GM12878 (cell line): ENCODE measurements at regions not wholly inside any gene's neighbourhood (a gene's known extent, or its start where the extent isn't known, plus 50 kb on each side); places are given as distances from the start of the nearest gene placed in this dataset.

Source experiments
- ATAC-seq: fragments of 200-7000 bp; cut with Tn5 transposase; 3 replicates; pipeline ENCODE4 v1.9.1; 2020; ENCODE audit warnings: mild to moderate bottlenecking, moderate library complexity
- BruUV-seq: library from RNA; stranded (reverse); fragments of 400-500 nt; replicated peaks from 2 replicates; lab custom pipeline; 2021; lab: Mats Ljungman, UMichigan
- CTCF ChIA-PET: fragments of 300-600 bp; sonication (Branson Sonifier 250); formaldehyde crosslinking; extraction: SDS; loops from one replicate; lab custom pipeline; 2021; ENCODE audit warnings: inconsistent platforms; lab: Yijun Ruan, JAX
- POLR2A ChIA-PET: fragments of 350-600 bp; formaldehyde crosslinking; extraction: SDS; loops from one replicate; lab custom pipeline; 2021; ENCODE audit warnings: inconsistent platforms; lab: Charles Lee
- RAD21 ChIA-PET: fragments of 300-600 bp; sonication (Branson Sonifier 250); formaldehyde crosslinking; loops from one replicate; lab custom pipeline; 2023; ENCODE audit warnings: antibody characterized with exemption; ENCODE audit not compliant: unreplicated experiment; lab: Charles Lee
- SMC1A ChIA-PET: fragments of 300-600 bp; sonication (Branson Sonifier 250); formaldehyde crosslinking; loops from one replicate; lab custom pipeline; 2023; ENCODE audit not compliant: unreplicated experiment, uncharacterized antibody; lab: Charles Lee
- DNase-seq: peaks from one replicate; pipeline ENCODE4 v3.0.0-alpha.2; 2011; ENCODE audit warnings: low read depth, low spot score
- FAIRE-seq: peaks from 3 replicates; lab custom pipeline; 2011; peaks lifted over from hg19 to GRCh38; lab: Jason Lieb, UNC
- H2AFZ ChIP-seq: 2 replicates; pipeline ENCODE4 v1.6.0; 2011; ENCODE audit warnings: low read depth, low read length, control low read depth; ENCODE audit not compliant: control insufficient read depth
- H3K27ac ChIP-seq: 2 replicates; pipeline ENCODE4 v1.5.1; 2011; ENCODE audit warnings: control low read depth; ENCODE audit not compliant: control insufficient read depth, insufficient read depth
- H3K27me3 ChIP-seq, 2 experiments: replicated peaks in 1 of 2; 2 replicates each; pipeline versions ENCODE4 v1.6.0 to v1.6.1; 2011; ENCODE audit warnings: low read length in 1 of 2; ENCODE audit not compliant: control insufficient read depth in 2 of 2, insufficient read depth in 2 of 2
- H3K36me3 ChIP-seq, 2 experiments: 2 replicates each; pipeline ENCODE4 v1.5.1; 2011; ENCODE audit warnings: low read length in 1 of 2; ENCODE audit not compliant: control insufficient read depth in 2 of 2, insufficient read depth in 2 of 2
- H3K4me1 ChIP-seq: 2 replicates; pipeline ENCODE4 v1.6.1; 2011; ENCODE audit warnings: mild to moderate bottlenecking, low read length, moderate library complexity, mixed read lengths; ENCODE audit not compliant: control insufficient read depth, insufficient read depth
- H3K4me2 ChIP-seq: 2 replicates; pipeline ENCODE4 v1.6.0; 2011; ENCODE audit warnings: control low read depth; ENCODE audit not compliant: control insufficient read depth, insufficient read depth
- H3K4me3 ChIP-seq: fragments of 200-600 bp; sonication (generic); 2 replicates; pipeline ENCODE4 v1.5.1; 2016
- H3K79me2 ChIP-seq: 2 replicates; pipeline ENCODE4 v1.6.0; 2011; ENCODE audit warnings: low read length; ENCODE audit not compliant: control insufficient read depth, insufficient read depth
- H3K9ac ChIP-seq: 2 replicates; pipeline ENCODE4 v1.8.0; 2011; ENCODE audit warnings: low read length, control low read depth, mixed read lengths; ENCODE audit not compliant: control insufficient read depth, insufficient read depth
- H3K9me3 ChIP-seq: replicated peaks from 3 replicates; pipeline ENCODE4 v1.5.1; 2011; ENCODE audit warnings: mild to moderate bottlenecking, low read length; ENCODE audit not compliant: control insufficient read depth, insufficient read depth
- H4K20me1 ChIP-seq: 2 replicates; pipeline ENCODE4 v1.6.0; 2011; ENCODE audit not compliant: control insufficient read depth, insufficient read depth
- EED ChIP-seq: sonication (generic); IDR thresholded peaks from 2 replicates; pipeline ENCODE4 v1.6.1; 2016; ENCODE audit warnings: antibody characterized with exemption, low read depth
- FOS ChIP-seq: IDR thresholded peaks from 3 replicates; pipeline ENCODE4 v1.6.1; 2011; ENCODE audit warnings: borderline replicate concordance; ENCODE audit not compliant: insufficient read length; ENCODE audit errors: extremely low read depth
- HDAC2 ChIP-seq: fragments of 200-600 bp; sonication (generic); IDR thresholded peaks from 2 replicates; pipeline ENCODE4 v1.6.1; 2017
- IRF4 ChIP-seq: IDR thresholded peaks from 2 replicates; pipeline ENCODE4 v1.6.1; 2011; ENCODE audit warnings: low read depth, low read length
- JUNB ChIP-seq: IDR thresholded peaks from 2 replicates; pipeline ENCODE4 v1.6.1; 2016; ENCODE audit warnings: antibody characterized with exemption, mild to moderate bottlenecking
- KAT2A ChIP-seq: conservative IDR thresholded peaks from 2 replicates; pipeline ENCODE4 v1.6.1; 2011; ENCODE audit warnings: low read depth, low read length; ENCODE audit not compliant: control insufficient read depth
- KDM1A ChIP-seq: fragments of 200-600 bp; sonication (generic); IDR thresholded peaks from 2 replicates; pipeline ENCODE4 v1.6.1; 2016; ENCODE audit warnings: borderline replicate concordance
- KLF5 ChIP-seq: fragments of 450-650 bp; IDR thresholded peaks from 2 replicates; pipeline ENCODE4 v1.6.1; 2014; ENCODE audit warnings: mild to moderate bottlenecking; ENCODE audit not compliant: partially characterized antibody
- MEF2A ChIP-seq: IDR thresholded peaks from 2 replicates; pipeline ENCODE4 v1.6.1; 2011; ENCODE audit warnings: low read depth, mild to moderate bottlenecking, low read length, moderate library complexity; ENCODE audit not compliant: insufficient read depth
- NFXL1 ChIP-seq: fragments of 450-650 bp; IDR thresholded peaks from 2 replicates; pipeline ENCODE4 v1.6.1; 2017; ENCODE audit warnings: antibody characterized with exemption, mild to moderate bottlenecking, borderline replicate concordance
- NRF1 ChIP-seq: conservative IDR thresholded peaks from 2 replicates; pipeline ENCODE4 v1.6.1; 2011; ENCODE audit warnings: mild to moderate bottlenecking, low read depth, low read length, improper control_type of control experiment
- POLR2A ChIP-seq: IDR thresholded peaks from 2 replicates; pipeline ENCODE4 v1.6.1; 2011; ENCODE audit warnings: low read depth, mild to moderate bottlenecking, low read length
- SUPT20H ChIP-seq: IDR thresholded peaks from 2 replicates; pipeline ENCODE4 v1.6.1; 2011; ENCODE audit warnings: low read depth, mild to moderate bottlenecking, low read length, moderate library complexity, borderline replicate concordance; ENCODE audit not compliant: control insufficient read depth
- TAF1 ChIP-seq: IDR thresholded peaks from 2 replicates; pipeline ENCODE4 v1.6.1; 2011; ENCODE audit warnings: mild to moderate bottlenecking, low read depth, low read length, borderline replicate concordance
- TARDBP ChIP-seq: IDR thresholded peaks from 2 replicates; pipeline ENCODE4 v1.6.1; 2016; ENCODE audit warnings: borderline replicate concordance
- TBL1XR1 ChIP-seq: IDR thresholded peaks from 2 replicates; pipeline ENCODE4 v1.6.1; 2012; ENCODE audit warnings: low read depth, low read length, improper control_type of control experiment
- WRNIP1 ChIP-seq: IDR thresholded peaks from 2 replicates; pipeline ENCODE4 v1.6.1; 2011; ENCODE audit warnings: low read depth, low read length, improper control_type of control experiment, borderline replicate concordance
- WGBS: methylation state at CpG from one replicate; pipeline ENCODE4 v1.1.6; 2016; ENCODE audit warnings: low lambda C conversion rate; ENCODE audit not compliant: insufficient replicate concordance, insufficient coverage; ENCODE audit errors: missing lambda C conversion rate; 5-methylcytosine and 5-hydroxymethylcytosine counted together
- in situ Hi-C: fragments of 300-500 bp; cut with MboI; formaldehyde crosslinking; loops from 9 replicates; pipeline ENCODE4 v1.14.3; 2018; ENCODE audit warnings: mixed read lengths
- intact Hi-C: fragments of 100-400 bp; cut with micrococcal nuclease; formaldehyde crosslinking; loops from one replicate; pipeline ENCODE4 v1.14.2; 2022; ENCODE audit not compliant: unreplicated experiment
- TF ChIP-seq, protein P1 (sequence below): fragments of 450-650 bp; IDR thresholded peaks from 2 replicates; pipeline ENCODE4 v1.6.1; 2017; ENCODE audit warnings: mild to moderate bottlenecking, low read depth, inconsistent platforms; ENCODE audit not compliant: poor library complexity, severe bottlenecking

DNA sequence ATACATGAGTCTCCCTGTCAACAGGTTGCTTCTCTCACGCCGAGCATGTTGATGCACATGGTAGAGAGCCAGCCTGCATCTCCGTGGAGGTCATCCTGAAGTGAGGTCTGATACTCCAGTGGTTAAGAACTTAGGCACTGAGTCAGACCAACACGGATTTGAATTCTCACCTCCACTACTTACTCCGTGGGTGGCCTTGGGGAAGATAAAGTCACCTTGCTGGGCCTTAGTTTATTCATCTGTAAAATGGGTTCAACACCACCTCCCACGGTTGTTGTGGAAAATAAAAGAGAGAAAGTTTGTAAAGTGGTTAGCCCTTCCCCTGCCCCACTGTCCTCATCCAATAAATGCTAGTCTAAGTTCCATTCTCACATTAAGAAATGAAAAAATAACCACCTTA lies 408.9 kb downstream of the MED13L start:
- in situ Hi-C loops, result no loop called here
- Histone ChIP-seq H3K79me2 (no peaks in the 10 kb centered on the region), H3K9me3 (no peaks in the 10 kb centered on the region), H4K20me1 (no peaks in the 10 kb centered on the region), H3K4me1 (no peaks in the 10 kb centered on the region), H3K36me3 (no peaks in the 10 kb centered on the region), H3K4me2 (no peak overlapping the region), H3K27me3 (no peaks in the 10 kb centered on the region; a peak in 1 of 4 replicates), H3K9ac (no peak overlapping the region)
- DNase-seq, result no peak
- POLR2A ChIA-PET, result no interaction called here
- TF ChIP-seq TBL1XR1 (no peak), WRNIP1 (no peak), NFXL1 (no peak), TAF1 (no peak), TARDBP (no peak), KLF5 (no peak), KAT2A (no peak), IRF4 (no peak), POLR2A (no peak), JUNB (no peak), FOS (no peak), SUPT20H (no peak), KDM1A (no peak), HDAC2 (no peak), MEF2A (no peak), EED (no peak), NRF1 (no peak)
- TF ChIP-seq, protein P1, sequence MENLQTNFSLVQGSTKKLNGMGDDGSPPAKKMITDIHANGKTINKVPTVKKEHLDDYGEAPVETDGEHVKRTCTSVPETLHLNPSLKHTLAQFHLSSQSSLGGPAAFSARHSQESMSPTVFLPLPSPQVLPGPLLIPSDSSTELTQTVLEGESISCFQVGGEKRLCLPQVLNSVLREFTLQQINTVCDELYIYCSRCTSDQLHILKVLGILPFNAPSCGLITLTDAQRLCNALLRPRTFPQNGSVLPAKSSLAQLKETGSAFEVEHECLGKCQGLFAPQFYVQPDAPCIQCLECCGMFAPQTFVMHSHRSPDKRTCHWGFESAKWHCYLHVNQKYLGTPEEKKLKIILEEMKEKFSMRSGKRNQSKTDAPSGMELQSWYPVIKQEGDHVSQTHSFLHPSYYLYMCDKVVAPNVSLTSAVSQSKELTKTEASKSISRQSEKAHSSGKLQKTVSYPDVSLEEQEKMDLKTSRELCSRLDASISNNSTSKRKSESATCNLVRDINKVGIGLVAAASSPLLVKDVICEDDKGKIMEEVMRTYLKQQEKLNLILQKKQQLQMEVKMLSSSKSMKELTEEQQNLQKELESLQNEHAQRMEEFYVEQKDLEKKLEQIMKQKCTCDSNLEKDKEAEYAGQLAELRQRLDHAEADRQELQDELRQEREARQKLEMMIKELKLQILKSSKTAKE, result no peak
- TF ChIP-seq, all 136 proteins: peak for 0
- no peak overlapping the region for H3K4me3 ChIP-seq
- ChIA-PET RAD21 (no interaction called here), CTCF (no interaction called here), SMC1A (no interaction called here)
- ATAC-seq (no peak), FAIRE-seq (no peak)
- H2AFZ ChIP-seq, result no peak overlapping the region
- no peak overlapping the region for H3K27ac ChIP-seq
- BruUV-seq, result no TSS peak
- 28% methylated on average over 6 of the region's 6 CpGs for WGBS
- intact Hi-C loops, result no loop called here
